Activated CD8-positive, alpha-beta T cell treated with anti-CD3 and anti-CD28 coated beads, Interleukin-2, amount 10 ng/mL, durations not matched to agents 7 days and 5 days (primary cell): ENCODE measurements at regions not wholly inside any gene's neighbourhood (a gene's known extent, or its start where the extent isn't known, plus 50 kb on each side); places are given as distances from the start of the nearest gene placed in this dataset.
"Not testable (repeated sequence)": the region's sequence is repeated elsewhere in the genome, so short reads cannot be mapped to it uniquely, and the experiment has no call there.

Experiments used
- ATAC-seq: fragments of 150-1000 bp; cut with Tn5 transposase; one replicate; pipeline ENCODE4 v1.10.0; 2021; ENCODE audit warnings: moderate library complexity
- CTCF ChIA-PET: fragments of 350-600 bp; sonication (Branson Sonifier 250); formaldehyde crosslinking; loops from one replicate; lab custom pipeline; 2021; ENCODE audit warnings: antibody characterized with exemption; lab: Charles Lee
- POLR2A ChIA-PET: fragments of 350-600 bp; sonication (Branson Sonifier 250); formaldehyde crosslinking; loops from one replicate; lab custom pipeline; 2021; ENCODE audit warnings: antibody characterized with exemption; lab: Charles Lee
- DNase-seq: peaks from one replicate; pipeline ENCODE4 v3.0.0-alpha.2; 2020
- H3K27ac Mint-ChIP-seq: one replicate; pipeline ENCODE4 v1.8.0; 2021; ENCODE audit warnings: mild to moderate bottlenecking, mixed read lengths
- H3K27me3 Mint-ChIP-seq: one replicate; pipeline ENCODE4 v1.8.0; 2021; ENCODE audit warnings: low read depth, mixed read lengths
- H3K36me3 Mint-ChIP-seq: one replicate; pipeline ENCODE4 v1.8.0; 2021; ENCODE audit warnings: low read depth, mixed read lengths
- H3K4me1 Mint-ChIP-seq: one replicate; pipeline ENCODE4 v1.8.0; 2021; ENCODE audit warnings: low read depth, mixed read lengths
- H3K4me3 Mint-ChIP-seq: one replicate; pipeline ENCODE4 v1.8.0; 2021; ENCODE audit warnings: mild to moderate bottlenecking, mixed read lengths
- H3K9me3 Mint-ChIP-seq: one replicate; pipeline ENCODE4 v1.8.0; 2022; ENCODE audit warnings: mixed read lengths; ENCODE audit not compliant: insufficient read depth

GRCh38 chr9:31519424-31519823 lies 865.0 kb upstream of the ACO1 start:
- CTCF ChIA-PET = no interaction called here
- H3K4me1 Mint-ChIP-seq = no peaks in the 10 kb centered on the region
- no peaks in the 10 kb centered on the region for H3K36me3 Mint-ChIP-seq
- no peak overlapping the region for H3K4me3 Mint-ChIP-seq
- no peaks in the 10 kb centered on the region for H3K27me3 Mint-ChIP-seq
- POLR2A ChIA-PET = no interaction called here
- H3K9me3 Mint-ChIP-seq = peaks cover 4% of the 10 kb centered on the region
- DNase-seq (no peak), ATAC-seq (no peak)
- H3K27ac Mint-ChIP-seq = no peak overlapping the region

DNA sequence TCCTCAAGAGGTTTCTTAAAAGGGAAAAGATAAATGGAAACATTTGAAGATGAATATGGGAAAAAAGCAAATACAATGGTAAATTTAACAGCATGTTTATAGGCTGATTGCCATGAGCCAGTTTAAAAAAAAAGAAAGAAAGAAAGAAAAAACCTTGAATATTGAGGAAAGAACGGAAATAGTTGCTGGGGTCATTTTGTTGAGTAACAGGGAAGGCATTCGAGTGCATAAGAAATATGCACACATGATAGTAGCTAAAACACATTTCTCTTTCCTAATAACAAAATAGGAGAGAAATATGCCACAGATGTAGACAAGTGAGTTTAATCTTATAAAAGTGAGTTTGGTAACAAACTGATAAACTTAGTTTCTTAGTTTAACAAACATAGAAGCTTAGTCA lies 864.6 kb upstream of the ACO1 start:
- Mint-ChIP-seq H3K27me3 (no peaks in the 10 kb centered on the region), H3K4me3 (no peak overlapping the region), H3K36me3 (no peaks in the 10 kb centered on the region), H3K9me3 (peaks cover 4% of the 10 kb centered on the region), H3K27ac (no peak overlapping the region), H3K4me1 (no peaks in the 10 kb centered on the region)
- CTCF ChIA-PET = no interaction called here
- POLR2A ChIA-PET = no interaction called here
- no peak for DNase-seq
- no peak for ATAC-seq

DNA sequence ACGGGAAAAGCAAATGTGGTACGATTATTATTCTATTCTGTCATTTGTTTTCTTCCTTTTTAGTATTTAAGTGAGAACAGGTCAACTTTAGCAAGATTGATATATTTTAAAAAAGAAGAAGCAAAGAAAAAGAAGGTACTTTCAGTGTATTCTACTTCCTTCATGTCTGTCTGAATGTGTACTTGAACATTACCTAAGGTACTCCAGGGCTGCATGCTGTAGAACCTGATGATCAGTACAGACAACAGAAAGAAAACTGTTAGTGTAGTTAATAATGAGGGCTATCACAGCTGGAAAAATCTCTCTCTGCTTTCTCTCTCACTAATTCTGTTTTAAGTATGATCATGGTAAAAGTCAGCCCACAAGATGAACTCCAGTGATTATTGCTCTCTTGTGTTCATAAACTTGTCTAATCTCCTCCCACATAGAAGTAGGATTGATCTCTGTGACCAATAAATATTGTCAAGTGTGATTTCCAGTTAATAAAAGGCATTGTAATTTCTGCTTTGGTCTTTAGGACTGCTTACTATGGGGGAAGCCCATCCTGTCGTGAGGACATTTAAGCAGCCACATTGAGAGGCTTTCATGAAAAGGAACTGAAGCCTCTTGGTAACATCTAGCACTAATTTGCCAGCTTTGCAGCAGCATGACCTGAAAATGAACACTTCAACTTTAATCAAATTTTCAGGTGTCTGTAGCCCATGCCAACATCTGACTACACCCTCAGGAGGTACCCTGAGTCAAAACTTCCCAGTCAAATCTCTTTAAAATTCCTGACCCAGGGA lies 864.0 kb upstream of the ACO1 start:
- no peaks in the 10 kb centered on the region for H3K4me1 Mint-ChIP-seq
- ChIA-PET POLR2A (no interaction called here), CTCF (no interaction called here)
- ATAC-seq = no peak
- H3K4me3 Mint-ChIP-seq = no peak overlapping the region
- H3K9me3 Mint-ChIP-seq = peaks cover 4% of the 10 kb centered on the region
- H3K27me3 Mint-ChIP-seq = no peaks in the 10 kb centered on the region
- no peak overlapping the region for H3K27ac Mint-ChIP-seq
- no peak for DNase-seq
- H3K36me3 Mint-ChIP-seq = no peaks in the 10 kb centered on the region

DNA sequence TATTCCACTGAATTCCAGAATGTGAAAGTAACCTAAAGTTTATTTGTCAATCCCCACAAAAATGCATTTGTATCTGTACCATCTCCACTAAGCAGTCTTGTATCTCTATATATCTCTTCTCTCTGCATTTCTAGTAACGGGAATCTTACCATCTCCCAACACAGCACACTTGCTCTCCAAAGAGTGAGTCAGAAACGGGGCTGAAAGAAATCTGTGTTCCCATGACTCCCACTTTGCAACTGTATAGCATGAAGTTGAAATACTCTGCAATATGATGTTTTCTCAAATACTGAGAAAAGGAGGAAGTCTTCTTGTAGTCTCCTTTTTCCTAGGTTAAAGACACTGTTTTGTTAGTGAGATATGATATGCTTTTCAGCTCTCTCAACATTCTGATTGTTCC lies 848.8 kb upstream of the ACO1 start:
- ATAC-seq (no peak), DNase-seq (no peak)
- POLR2A ChIA-PET = no interaction called here
- Mint-ChIP-seq H3K4me1 (no peaks in the 10 kb centered on the region), H3K27ac (no peak overlapping the region), H3K27me3 (no peaks in the 10 kb centered on the region), H3K9me3 (no peaks in the 10 kb centered on the region), H3K4me3 (no peak overlapping the region), H3K36me3 (no peaks in the 10 kb centered on the region)
- CTCF ChIA-PET = no interaction called here

GRCh38 chr9:31536471-31536870 lies 848.0 kb upstream of the ACO1 start:
- POLR2A ChIA-PET = no interaction called here
- no peaks in the 10 kb centered on the region for H3K27me3 Mint-ChIP-seq
- H3K36me3 Mint-ChIP-seq = no peaks in the 10 kb centered on the region
- no peaks in the 10 kb centered on the region for H3K9me3 Mint-ChIP-seq
- H3K4me3 Mint-ChIP-seq = no peak overlapping the region
- H3K27ac Mint-ChIP-seq = no peak overlapping the region
- no peak for ATAC-seq
- H3K4me1 Mint-ChIP-seq = no peaks in the 10 kb centered on the region
- CTCF ChIA-PET = no interaction called here
- no peak for DNase-seq

DNA sequence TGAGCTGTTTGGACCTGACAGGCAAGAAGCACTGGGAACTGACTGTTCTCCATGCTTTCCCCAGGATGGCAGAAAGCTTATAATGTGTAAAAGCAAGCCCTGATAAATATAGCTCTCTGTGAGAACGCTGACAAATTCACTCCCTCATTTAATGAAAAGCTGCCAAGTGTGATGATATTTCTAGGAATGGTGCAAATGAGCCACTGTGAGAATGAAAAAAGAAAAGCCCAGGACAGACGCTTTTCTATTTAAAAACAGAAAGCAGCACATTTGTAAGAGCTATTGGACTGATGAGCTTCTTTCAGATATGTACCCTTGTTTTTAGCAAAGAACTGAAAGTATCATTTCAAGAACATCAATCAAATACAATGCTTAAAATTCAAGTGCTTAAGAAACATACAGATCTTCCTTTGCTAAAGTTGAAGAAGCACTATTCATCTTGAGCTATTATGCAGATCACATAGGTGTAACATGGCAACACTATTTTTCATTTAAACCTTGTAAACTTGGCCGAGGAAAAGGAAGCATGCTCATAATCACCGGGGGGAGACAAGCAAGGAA lies 842.6 kb upstream of the ACO1 start:
- DNase-seq (no peak), ATAC-seq (no peak)
- POLR2A ChIA-PET = no interaction called here
- no peak overlapping the region for H3K4me3 Mint-ChIP-seq
- H3K4me1 Mint-ChIP-seq = no peaks in the 10 kb centered on the region
- H3K27me3 Mint-ChIP-seq = no peaks in the 10 kb centered on the region
- no peaks in the 10 kb centered on the region for H3K9me3 Mint-ChIP-seq
- no peaks in the 10 kb centered on the region for H3K36me3 Mint-ChIP-seq
- no peak overlapping the region for H3K27ac Mint-ChIP-seq
- CTCF ChIA-PET = interaction anchor here (0.6 to 1.6 kb wide), 2 partner anchors 422 to 746 kb away, joined by 3 read pairs; no protein-coding TSS in a partner anchor

GRCh38 chr9:31542384-31543055 lies 841.9 kb upstream of the ACO1 start:
- Mint-ChIP-seq H3K27ac (no peak overlapping the region), H3K36me3 (no peaks in the 10 kb centered on the region), H3K4me3 (no peak overlapping the region), H3K4me1 (no peaks in the 10 kb centered on the region), H3K27me3 (no peaks in the 10 kb centered on the region), H3K9me3 (no peaks in the 10 kb centered on the region)
- no peak for ATAC-seq
- CTCF ChIA-PET = interaction anchor here (0.6 to 1.6 kb wide), 2 partner anchors 423 to 747 kb away, joined by 3 read pairs; no protein-coding TSS in a partner anchor
- DNase-seq = no peak
- POLR2A ChIA-PET = no interaction called here

- no peaks in the 10 kb centered on the region for H3K9me3 Mint-ChIP-seq
- no peaks in the 10 kb centered on the region for H3K27me3 Mint-ChIP-seq
- ATAC-seq (no peak), DNase-seq (no peak)
- ChIA-PET CTCF (no interaction called here), POLR2A (no interaction called here)
- H3K4me1 Mint-ChIP-seq = no peaks in the 10 kb centered on the region
- H3K27ac Mint-ChIP-seq = no peak overlapping the region
- H3K36me3 Mint-ChIP-seq = no peaks in the 10 kb centered on the region
- no peak overlapping the region for H3K4me3 Mint-ChIP-seq
These were observed 829.5 kb upstream of the ACO1 start for GRCh38 chr9:31554941-31555340.

- no peaks in the 10 kb centered on the region for H3K27me3 Mint-ChIP-seq
- ATAC-seq (no peak), DNase-seq (no peak)
- peaks cover 4% of the 10 kb centered on the region for H3K9me3 Mint-ChIP-seq
- no peak overlapping the region for H3K4me3 Mint-ChIP-seq
- H3K27ac Mint-ChIP-seq = no peak overlapping the region
- ChIA-PET CTCF (no interaction called here), POLR2A (no interaction called here)
- H3K36me3 Mint-ChIP-seq = no peaks in the 10 kb centered on the region
- no peaks in the 10 kb centered on the region for H3K4me1 Mint-ChIP-seq
These were observed 827.6 kb upstream of the ACO1 start for GRCh38 chr9:31556667-31557463.

DNA sequence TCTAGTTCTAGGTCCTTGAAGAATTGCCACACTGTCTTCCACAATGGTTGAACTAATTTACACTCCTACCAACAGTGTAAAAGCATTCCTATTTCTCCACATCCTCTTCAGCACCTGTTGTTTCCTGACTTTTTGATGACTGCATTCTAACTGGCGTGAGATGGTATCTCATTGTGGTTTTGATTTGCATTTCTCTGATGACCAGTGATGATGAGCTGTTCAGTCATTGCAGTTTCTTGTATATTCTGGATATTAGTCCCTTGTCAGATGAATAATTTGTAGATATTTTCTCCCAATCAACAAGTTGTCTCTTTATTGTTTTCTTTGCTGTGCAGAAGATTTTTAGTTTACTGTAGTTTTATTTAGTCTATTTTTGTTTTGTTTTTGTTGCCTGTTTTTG lies 812.3 kb upstream of the ACO1 start:
- H3K36me3 Mint-ChIP-seq, H3K9me3 Mint-ChIP-seq, H3K27me3 Mint-ChIP-seq, H3K27ac Mint-ChIP-seq, POLR2A ChIA-PET, ATAC-seq, H3K4me3 Mint-ChIP-seq, CTCF ChIA-PET, DNase-seq, H3K4me1 Mint-ChIP-seq: not testable (repeated sequence)

GRCh38 chr9:31573561-31573960 lies 810.9 kb upstream of the ACO1 start:
- Mint-ChIP-seq H3K27me3 (no peaks in the 10 kb centered on the region), H3K36me3 (no peaks in the 10 kb centered on the region), H3K4me1 (no peaks in the 10 kb centered on the region), H3K9me3 (no peaks in the 10 kb centered on the region), H3K4me3 (no peak overlapping the region), H3K27ac (no peak overlapping the region)
- no peak for ATAC-seq
- ChIA-PET CTCF (no interaction called here), POLR2A (no interaction called here)
- no peak for DNase-seq
